ENCODE measurements at regions not wholly inside any gene's neighbourhood (a gene's known extent, or its start where the extent isn't known, plus 50 kb on each side); places are given as distances from the start of the nearest gene placed in this dataset.

GRCh38 chr3:167110901-167111300 is 269.2 kb downstream of the ZBBX start:
- intact Hi-C loops (cut with micrococcal nuclease), result no loop called here
- ATAC-seq (peak; percentile 46), DNase-seq (peak; percentile 7)

- DNase-seq, result no peak
- ATAC-seq, result no peak
- intact Hi-C loops (cut with micrococcal nuclease), result no loop called here
Measured at GRCh38 chr3:167109746-167110145, 270.4 kb downstream of the ZBBX start.

- DNase-seq, result no peak
- intact Hi-C loops (cut with micrococcal nuclease), result no loop called here
- ATAC-seq, result no peak
Measured at GRCh38 chr3:167106456-167106855, 273.6 kb downstream of the ZBBX start.

- ATAC-seq (no peak), DNase-seq (no peak)
- intact Hi-C loops (cut with micrococcal nuclease), result no loop called here
Measured at GRCh38 chr3:167102071-167102470, 278.0 kb downstream of the ZBBX start.

GRCh38 chr3:167100651-167101050 is 279.4 kb downstream of the ZBBX start:
- intact Hi-C loops (cut with micrococcal nuclease), result no loop called here
- ATAC-seq, result no peak

GRCh38 chr3:167100200-167100599 is 279.9 kb downstream of the ZBBX start:
- no peak for ATAC-seq
- no peak for DNase-seq
- intact Hi-C loops (cut with micrococcal nuclease), result no loop called here

More at GRCh38 chr3:167100651-167101050, 279.4 kb downstream of the ZBBX start:
- no peak for DNase-seq

GRCh38 chr3:167095976-167096375 is 284.1 kb downstream of the ZBBX start:
- ATAC-seq (no peak), DNase-seq (no peak)
- intact Hi-C loops (cut with micrococcal nuclease), result no loop called here

- ATAC-seq (no peak), DNase-seq (no peak)
- intact Hi-C loops (cut with micrococcal nuclease), result no loop called here
Measured at GRCh38 chr3:167094632-167095031, 285.5 kb downstream of the ZBBX start.

- no peak for DNase-seq
- intact Hi-C loops (cut with micrococcal nuclease), result no loop called here
- no peak for ATAC-seq
Measured at GRCh38 chr3:167091226-167091625, 288.9 kb downstream of the ZBBX start.

GRCh38 chr3:167084545-167084944 is 295.6 kb downstream of the ZBBX start:
- intact Hi-C loops (cut with micrococcal nuclease), result no loop called here
- no peak for DNase-seq
- peak; percentile 58 for ATAC-seq

- no peak for ATAC-seq
- intact Hi-C loops (cut with micrococcal nuclease), result no loop called here
- no peak for DNase-seq
Measured at GRCh38 chr3:167078070-167078622, 302.0 kb downstream of the ZBBX start.

GRCh38 chr3:167067787-167068161 is 312.3 kb downstream of the ZBBX start:
- intact Hi-C loops (cut with micrococcal nuclease), result no loop called here
- no peak for DNase-seq
- ATAC-seq, result no peak

GRCh38 chr3:167066977-167067786 is 312.9 kb downstream of the ZBBX start:
- ATAC-seq, result no peak
- intact Hi-C loops (cut with micrococcal nuclease), result no loop called here
- no peak for DNase-seq

- ATAC-seq (no peak), DNase-seq (no peak)
- intact Hi-C loops (cut with micrococcal nuclease), result no loop called here
Measured at GRCh38 chr3:167057581-167057980, 322.5 kb downstream of the ZBBX start.

GRCh38 chr3:167054926-167055325 is 325.2 kb downstream of the ZBBX start:
- ATAC-seq (no peak), DNase-seq (no peak)
- intact Hi-C loops (cut with micrococcal nuclease), result no loop called here

GRCh38 chr3:167051421-167051820 is 328.7 kb downstream of the ZBBX start:
- DNase-seq (no peak), ATAC-seq (no peak)
- intact Hi-C loops (cut with micrococcal nuclease), result no loop called here

- intact Hi-C loops (cut with micrococcal nuclease), result no loop called here
- no peak for ATAC-seq
- DNase-seq, result no peak
Measured at GRCh38 chr3:167033866-167034265, 346.2 kb downstream of the ZBBX start.

GRCh38 chr3:167032267-167032876 is 347.7 kb downstream of the ZBBX start:
- no peak for DNase-seq
- intact Hi-C loops (cut with micrococcal nuclease), result no loop called here
- ATAC-seq, result no peak

- DNase-seq, result no peak
- intact Hi-C loops (cut with micrococcal nuclease), result no loop called here
- ATAC-seq, result no peak
Measured at GRCh38 chr3:167031364-167032049, 348.6 kb downstream of the ZBBX start.

GRCh38 chr3:167030082-167030725 is 349.9 kb downstream of the ZBBX start:
- DNase-seq, result no peak
- intact Hi-C loops (cut with micrococcal nuclease), result no loop called here
- no peak for ATAC-seq

All from left ventricle myocardium superior (tissue), 1 donor.